Ishikawa (cell line): ENCODE measurements at regions not wholly inside any gene's neighbourhood (a gene's known extent, or its start where the extent isn't known, plus 50 kb on each side); places are given as distances from the start of the nearest gene placed in this dataset.

Experiments used
- CEBPB ChIP-seq: IDR thresholded peaks from 2 replicates; pipeline ENCODE4 v1.6.1; 2012
- CREB1 ChIP-seq: IDR thresholded peaks from 2 replicates; pipeline ENCODE4 v1.6.1; 2012; ENCODE audit warnings: low read depth
- EGR1 ChIP-seq: IDR thresholded peaks from 2 replicates; pipeline ENCODE4 v1.6.1; 2012
- EP300 ChIP-seq: IDR thresholded peaks from 2 replicates; pipeline ENCODE4 v1.6.1; 2012; ENCODE audit warnings: borderline replicate concordance
- FOXM1 ChIP-seq: IDR thresholded peaks from 2 replicates; pipeline ENCODE4 v1.6.1; 2012; ENCODE audit warnings: low read depth, borderline replicate concordance
- NFIC ChIP-seq: IDR thresholded peaks from 2 replicates; pipeline ENCODE4 v1.6.1; 2012
- RAD21 ChIP-seq: IDR thresholded peaks from 2 replicates; pipeline ENCODE4 v1.6.1; 2012; ENCODE audit warnings: low read depth
- TAF1 ChIP-seq: IDR thresholded peaks from 2 replicates; pipeline ENCODE4 v1.6.1; 2012; ENCODE audit warnings: low read depth, mild to moderate bottlenecking
- TCF12 ChIP-seq: IDR thresholded peaks from 2 replicates; pipeline ENCODE4 v1.6.1; 2012; ENCODE audit warnings: low read depth
- TEAD4 ChIP-seq: IDR thresholded peaks from 2 replicates; pipeline ENCODE4 v1.6.1; 2012
- YY1 ChIP-seq: IDR thresholded peaks from 2 replicates; pipeline ENCODE4 v1.6.1; 2012; ENCODE audit warnings: low read depth
- ZBTB7A ChIP-seq: IDR thresholded peaks from 2 replicates; pipeline ENCODE4 v1.6.1; 2012; ENCODE audit warnings: low read depth
- TF ChIP-seq, protein P1 (sequence below): IDR thresholded peaks from 2 replicates; pipeline ENCODE4 v1.6.1; 2012
- TF ChIP-seq, protein P2 (sequence below): IDR thresholded peaks from 2 replicates; pipeline ENCODE4 v1.6.1; 2012
- TF ChIP-seq, protein P3 (sequence below): IDR thresholded peaks from 2 replicates; pipeline ENCODE4 v1.6.1; 2012; ENCODE audit warnings: low read depth, mild to moderate bottlenecking

DNA sequence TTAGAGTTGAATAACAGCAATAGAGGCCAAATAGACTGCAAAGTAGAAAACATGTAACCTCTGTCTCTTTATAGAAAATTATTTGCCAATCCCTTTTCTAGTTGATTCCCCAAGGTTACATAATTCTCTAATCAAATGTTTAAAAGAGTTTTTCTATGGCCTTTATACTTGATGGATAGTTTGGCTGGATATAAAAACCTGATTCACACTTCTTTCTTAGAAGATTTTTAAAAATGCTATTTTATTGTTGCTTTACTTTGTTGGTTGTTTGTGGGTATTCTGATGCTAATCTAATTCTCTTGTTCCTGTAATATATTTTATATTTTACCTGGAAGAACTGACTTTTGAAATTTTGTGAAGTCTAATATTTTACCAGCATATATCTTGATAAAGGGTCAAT, 331.1 kb upstream of the MTPN start:
- TF ChIP-seq YY1, result no peak
- TF ChIP-seq, protein P1, sequence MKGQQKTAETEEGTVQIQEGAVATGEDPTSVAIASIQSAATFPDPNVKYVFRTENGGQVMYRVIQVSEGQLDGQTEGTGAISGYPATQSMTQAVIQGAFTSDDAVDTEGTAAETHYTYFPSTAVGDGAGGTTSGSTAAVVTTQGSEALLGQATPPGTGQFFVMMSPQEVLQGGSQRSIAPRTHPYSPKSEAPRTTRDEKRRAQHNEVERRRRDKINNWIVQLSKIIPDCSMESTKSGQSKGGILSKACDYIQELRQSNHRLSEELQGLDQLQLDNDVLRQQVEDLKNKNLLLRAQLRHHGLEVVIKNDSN, result no peak
- TF ChIP-seq TEAD4, result no peak
- TF ChIP-seq, protein P2, sequence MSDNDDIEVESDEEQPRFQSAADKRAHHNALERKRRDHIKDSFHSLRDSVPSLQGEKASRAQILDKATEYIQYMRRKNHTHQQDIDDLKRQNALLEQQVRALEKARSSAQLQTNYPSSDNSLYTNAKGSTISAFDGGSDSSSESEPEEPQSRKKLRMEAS, result no peak
- TF ChIP-seq FOXM1, result no peak
- TF ChIP-seq EP300, result no peak
- no peak for TF ChIP-seq CREB1
- TF ChIP-seq NFIC, result no peak
- no peak for TF ChIP-seq EGR1
- TF ChIP-seq TCF12, result no peak
- TF ChIP-seq, protein P3, sequence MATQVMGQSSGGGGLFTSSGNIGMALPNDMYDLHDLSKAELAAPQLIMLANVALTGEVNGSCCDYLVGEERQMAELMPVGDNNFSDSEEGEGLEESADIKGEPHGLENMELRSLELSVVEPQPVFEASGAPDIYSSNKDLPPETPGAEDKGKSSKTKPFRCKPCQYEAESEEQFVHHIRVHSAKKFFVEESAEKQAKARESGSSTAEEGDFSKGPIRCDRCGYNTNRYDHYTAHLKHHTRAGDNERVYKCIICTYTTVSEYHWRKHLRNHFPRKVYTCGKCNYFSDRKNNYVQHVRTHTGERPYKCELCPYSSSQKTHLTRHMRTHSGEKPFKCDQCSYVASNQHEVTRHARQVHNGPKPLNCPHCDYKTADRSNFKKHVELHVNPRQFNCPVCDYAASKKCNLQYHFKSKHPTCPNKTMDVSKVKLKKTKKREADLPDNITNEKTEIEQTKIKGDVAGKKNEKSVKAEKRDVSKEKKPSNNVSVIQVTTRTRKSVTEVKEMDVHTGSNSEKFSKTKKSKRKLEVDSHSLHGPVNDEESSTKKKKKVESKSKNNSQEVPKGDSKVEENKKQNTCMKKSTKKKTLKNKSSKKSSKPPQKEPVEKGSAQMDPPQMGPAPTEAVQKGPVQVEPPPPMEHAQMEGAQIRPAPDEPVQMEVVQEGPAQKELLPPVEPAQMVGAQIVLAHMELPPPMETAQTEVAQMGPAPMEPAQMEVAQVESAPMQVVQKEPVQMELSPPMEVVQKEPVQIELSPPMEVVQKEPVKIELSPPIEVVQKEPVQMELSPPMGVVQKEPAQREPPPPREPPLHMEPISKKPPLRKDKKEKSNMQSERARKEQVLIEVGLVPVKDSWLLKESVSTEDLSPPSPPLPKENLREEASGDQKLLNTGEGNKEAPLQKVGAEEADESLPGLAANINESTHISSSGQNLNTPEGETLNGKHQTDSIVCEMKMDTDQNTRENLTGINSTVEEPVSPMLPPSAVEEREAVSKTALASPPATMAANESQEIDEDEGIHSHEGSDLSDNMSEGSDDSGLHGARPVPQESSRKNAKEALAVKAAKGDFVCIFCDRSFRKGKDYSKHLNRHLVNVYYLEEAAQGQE, result no peak
- no peak for TF ChIP-seq ZBTB7A
- no peak for TF ChIP-seq TAF1
- no peak for TF ChIP-seq RAD21
- TF ChIP-seq CEBPB, result no peak

DNA sequence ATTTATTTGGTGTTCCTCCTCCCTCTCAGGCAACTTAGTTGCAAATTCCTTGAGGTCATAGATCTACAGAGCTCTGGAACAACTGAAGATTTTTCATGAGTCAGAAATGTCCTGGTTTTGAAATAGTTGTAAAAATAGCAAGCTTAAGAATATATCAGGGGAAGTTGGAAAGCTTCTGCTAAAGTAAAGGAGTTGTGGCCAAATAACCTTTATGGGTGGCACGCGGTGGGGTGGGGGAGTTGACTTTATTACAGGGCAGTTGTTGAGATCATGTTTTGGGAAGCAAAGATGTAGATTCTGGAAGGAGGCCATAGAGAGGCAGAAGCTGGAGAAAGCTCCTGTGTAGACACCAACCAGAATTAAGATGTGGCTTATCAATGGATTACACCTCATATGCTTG, 326.0 kb upstream of the MTPN start:
- no peak for TF ChIP-seq YY1
- TF ChIP-seq TAF1, result no peak
- no peak for TF ChIP-seq TCF12
- TF ChIP-seq, protein P2, result no peak
- TF ChIP-seq CEBPB, result no peak

DNA sequence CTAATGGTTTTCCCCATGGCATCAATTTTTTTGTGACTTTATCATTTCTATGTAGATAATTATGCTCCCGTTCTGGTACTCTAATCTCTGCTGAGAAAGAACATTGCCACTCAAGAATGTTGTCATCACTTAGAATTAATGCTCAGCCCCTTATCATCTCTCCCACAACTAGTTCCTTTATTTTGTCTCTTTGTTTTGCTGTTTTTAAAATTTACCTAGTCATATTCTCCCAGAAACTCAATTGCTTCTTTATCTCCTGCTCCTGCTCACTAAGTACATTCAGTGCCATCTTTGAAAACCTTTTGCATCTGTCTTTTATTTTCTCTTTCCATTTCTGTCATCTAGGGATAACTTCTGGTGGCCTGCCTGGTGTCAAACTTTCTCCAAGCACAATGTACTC, 324.9 kb upstream of the MTPN start:
- TF ChIP-seq NFIC (no peak), YY1 (no peak), TEAD4 (no peak)
- TF ChIP-seq, protein P1, result no peak

DNA sequence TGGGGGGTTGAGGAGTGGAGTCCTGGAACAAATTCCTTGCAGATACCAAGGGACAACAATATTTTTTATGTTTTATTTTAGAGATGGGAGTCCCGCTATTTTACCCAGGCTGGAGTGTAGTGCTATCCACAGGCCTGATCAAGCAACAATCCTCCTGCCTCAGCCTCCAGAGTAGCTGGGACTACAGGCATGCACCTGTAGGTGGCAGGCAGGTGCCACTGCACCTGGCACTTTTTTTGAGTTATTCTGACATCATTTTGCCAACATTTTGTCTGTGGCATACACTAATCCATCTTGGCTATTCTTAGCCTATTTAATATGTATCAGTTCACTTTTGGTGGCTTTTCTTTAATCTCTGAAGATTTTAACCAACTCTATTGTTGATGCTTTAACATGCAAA, 317.8 kb upstream of the MTPN start:
- no peak for TF ChIP-seq CREB1
- peak; percentile 32; the same call in 1 of the 2 replicates for TF ChIP-seq RAD21
- no peak for TF ChIP-seq TCF12

DNA sequence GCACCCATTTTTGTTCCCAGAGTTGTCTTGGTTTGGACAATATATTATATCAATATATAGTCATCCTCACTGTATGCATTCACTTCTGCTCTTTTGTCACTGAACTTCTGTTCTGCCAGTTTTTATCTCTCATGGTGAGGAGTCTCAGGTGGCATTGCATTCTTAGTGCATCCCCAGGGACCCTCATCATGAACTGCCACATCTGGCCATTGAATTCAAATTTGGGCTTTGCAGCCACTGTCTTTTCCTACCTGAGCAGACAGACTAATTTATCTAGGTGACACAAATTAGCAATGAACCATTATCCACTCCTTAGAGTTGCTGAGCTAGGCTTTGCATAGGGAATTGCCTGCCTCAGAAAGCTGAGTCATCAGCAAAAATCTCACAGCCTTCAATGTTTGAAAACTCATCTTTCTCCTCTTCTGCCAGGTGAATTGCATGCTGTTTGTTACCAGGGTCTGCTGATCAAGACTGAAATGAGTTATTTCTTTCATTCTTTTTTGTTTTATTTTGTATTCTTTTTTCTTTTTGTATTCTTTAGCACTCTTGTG, 316.8 kb upstream of the MTPN start:
- no peak for TF ChIP-seq CREB1
- TF ChIP-seq TCF12, result no peak
- no peak for TF ChIP-seq CEBPB

DNA sequence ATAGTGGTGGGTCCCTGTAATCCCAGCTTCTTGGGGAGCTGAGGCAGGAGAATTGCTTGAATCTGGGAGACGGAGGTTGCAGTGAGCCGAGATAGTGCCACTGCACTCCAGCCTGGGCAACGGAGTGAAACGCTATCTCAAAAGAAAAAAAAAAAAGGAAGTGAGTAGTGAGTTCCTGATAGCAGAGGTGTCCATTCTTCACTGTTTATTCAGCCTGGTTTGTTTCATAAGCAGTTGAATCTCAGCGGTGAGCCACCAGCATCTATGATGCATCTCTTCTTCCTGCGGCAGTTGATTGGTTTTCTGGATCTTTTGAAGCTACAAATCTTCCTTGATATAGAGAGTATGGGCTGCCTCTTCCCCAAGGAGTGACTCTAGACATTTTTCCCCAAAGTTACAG, 316.1 kb upstream of the MTPN start:
- TF ChIP-seq NFIC (no peak), FOXM1 (no peak), ZBTB7A (no peak), TEAD4 (no peak), TCF12 (no peak)
- TF ChIP-seq, protein P1, result no peak
- TF ChIP-seq, protein P3, result no peak

DNA sequence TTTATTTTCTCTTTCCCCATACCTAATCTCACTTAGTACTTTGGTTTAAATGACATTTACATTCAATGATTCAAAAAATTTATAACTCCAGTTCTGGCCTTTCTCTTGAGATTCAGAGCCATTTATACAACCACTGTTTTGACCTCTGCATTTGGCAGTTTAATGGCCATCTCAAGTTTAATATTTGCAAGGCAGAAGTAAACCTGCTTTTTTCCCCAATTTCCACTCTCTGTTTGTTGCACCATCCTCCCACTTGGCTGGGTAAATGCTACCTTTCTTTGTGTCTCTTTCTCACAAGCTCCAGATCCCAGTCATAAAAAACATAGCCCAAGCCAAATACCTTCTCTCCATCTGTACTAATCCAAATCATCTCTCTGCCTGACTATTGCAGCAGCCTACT, 315.2 kb upstream of the MTPN start:
- TF ChIP-seq, protein P3, result no peak
- no peak for TF ChIP-seq EP300
- TF ChIP-seq, protein P1, result no peak
- TF ChIP-seq YY1, result no peak
- no peak for TF ChIP-seq TCF12
- TF ChIP-seq, protein P2, result no peak
- TF ChIP-seq RAD21, result no peak
- TF ChIP-seq TEAD4, result no peak
- TF ChIP-seq FOXM1, result no peak
- no peak for TF ChIP-seq CEBPB
- TF ChIP-seq EGR1, result no peak
- TF ChIP-seq ZBTB7A, result no peak
- no peak for TF ChIP-seq TAF1
- no peak for TF ChIP-seq NFIC
- no peak for TF ChIP-seq CREB1
